HG03159 (cell line): ENCODE measurements at regions not wholly inside any gene's neighbourhood (a gene's known extent, or its start where the extent isn't known, plus 50 kb on each side); places are given as distances from the start of the nearest gene placed in this dataset.

Experiments
- ATAC-seq: cut with Tn5 transposase; IDR thresholded peaks from one replicate; pipeline ENCODE4 v1.9.1; 2021; ENCODE audit warnings: mild to moderate bottlenecking, moderate library complexity; ENCODE audit not compliant: unreplicated experiment

DNA sequence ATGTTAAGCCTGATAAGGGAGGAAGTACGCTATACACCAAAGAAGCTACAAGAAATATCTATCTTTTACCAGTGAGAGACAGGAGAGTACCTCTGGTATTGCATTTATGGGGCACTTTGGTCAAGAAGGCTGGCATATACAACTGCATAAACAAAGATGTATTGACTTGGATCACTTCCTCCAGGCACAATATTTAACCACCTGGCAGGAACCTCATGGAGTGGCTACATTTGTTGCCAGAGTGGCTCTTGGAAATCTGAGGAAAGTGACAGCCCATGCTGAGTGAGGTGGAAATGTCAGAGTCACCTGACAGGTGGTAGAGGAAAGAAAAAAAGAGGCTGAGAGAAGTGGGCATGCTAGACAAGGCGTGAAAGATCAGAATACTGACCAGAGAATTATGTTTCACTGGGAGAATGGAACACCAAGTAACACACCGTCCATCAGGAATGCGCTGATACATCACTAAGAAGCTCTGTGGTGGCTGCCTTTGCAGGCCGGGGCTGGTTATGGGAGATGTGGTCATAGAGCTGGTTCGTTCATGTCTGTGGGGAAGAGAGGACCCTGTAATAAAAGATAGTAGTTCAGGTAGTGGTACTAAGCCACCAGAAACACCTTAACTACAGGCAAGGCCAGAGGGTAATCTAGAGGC, 61.4 kb upstream of the UFL1 start:
- ATAC-seq: no peak

DNA sequence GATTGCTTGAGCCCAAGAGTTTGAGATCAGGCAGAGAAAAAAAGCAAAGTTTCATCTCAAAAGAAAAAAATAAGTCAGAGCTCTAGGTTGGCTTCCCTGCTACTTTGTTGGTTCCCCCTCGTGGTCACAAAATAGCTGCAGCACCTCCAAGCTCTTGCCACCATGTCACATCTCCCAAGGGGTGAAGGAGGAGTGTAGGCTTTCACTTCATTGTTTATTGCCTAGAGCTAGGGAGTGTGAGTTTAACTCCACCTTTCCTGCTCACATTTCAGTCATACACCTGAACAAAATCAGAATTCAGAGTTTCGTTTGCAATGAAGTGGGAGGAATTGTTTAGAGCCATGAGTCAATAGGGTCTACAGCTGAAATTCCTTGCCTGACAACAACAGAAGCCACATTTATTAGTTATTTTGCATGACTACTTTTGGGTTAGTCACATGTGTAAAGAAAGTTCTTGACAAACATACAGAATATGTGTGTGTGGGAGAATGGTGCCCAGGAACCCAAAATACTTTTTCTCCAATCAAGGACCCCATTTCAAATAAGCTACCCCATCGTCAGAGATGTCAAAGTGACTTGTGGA, 56.2 kb upstream of the UFL1 start:
- ATAC-seq: no peak

DNA sequence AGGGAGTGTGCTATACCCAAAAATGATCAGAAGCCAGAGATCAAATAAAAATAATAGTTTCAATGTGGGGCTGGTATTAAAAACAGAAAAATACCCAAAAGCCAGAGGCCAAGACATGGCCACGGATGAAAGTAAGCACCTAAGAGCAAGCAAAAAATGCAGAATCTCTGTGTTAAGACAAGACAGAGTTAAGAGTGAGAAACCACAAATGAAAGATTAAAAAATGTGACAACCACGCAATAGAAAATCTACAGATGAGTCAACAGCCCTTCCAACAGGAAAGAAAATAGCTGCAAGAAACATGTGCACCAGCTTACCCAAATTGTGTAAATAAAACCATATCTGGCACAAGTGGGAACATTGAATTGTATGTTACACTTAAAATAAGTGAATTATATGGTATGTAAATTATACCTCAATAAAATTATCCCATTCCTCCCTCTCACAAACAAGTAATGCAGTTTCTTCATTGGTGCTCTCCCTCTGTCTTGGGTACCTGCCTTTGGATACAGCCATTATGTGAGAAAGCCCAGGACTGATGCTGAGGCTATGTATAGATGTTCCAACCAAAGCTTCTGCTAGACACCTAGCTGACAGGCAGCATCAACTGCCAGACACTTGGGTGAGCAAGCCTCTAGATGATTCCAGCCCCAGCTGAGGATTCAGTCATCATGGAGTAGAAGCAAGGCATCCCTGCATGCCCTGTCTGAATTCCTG, 55.3 kb upstream of the UFL1 start:
- ATAC-seq: peak; percentile 60

DNA sequence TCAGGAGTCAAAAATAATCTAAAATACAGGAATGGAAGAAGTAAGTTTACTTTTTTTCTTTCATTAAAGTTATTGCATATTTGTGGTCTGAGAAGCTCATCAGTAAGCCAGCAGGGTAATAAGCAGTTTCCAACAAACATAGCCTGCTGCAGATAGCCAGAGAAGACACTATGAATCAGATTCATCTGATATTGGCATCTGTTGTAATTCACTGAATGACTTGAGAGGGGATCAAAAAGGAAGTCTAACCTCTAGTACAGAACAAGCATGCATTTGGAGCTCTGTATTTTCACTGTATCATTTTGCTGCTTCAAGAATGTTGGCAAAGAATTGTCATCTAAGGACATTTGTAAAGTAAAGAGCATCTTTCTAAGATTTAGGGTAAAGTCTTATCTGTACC, 53.8 kb upstream of the UFL1 start:
- no peak for ATAC-seq

DNA sequence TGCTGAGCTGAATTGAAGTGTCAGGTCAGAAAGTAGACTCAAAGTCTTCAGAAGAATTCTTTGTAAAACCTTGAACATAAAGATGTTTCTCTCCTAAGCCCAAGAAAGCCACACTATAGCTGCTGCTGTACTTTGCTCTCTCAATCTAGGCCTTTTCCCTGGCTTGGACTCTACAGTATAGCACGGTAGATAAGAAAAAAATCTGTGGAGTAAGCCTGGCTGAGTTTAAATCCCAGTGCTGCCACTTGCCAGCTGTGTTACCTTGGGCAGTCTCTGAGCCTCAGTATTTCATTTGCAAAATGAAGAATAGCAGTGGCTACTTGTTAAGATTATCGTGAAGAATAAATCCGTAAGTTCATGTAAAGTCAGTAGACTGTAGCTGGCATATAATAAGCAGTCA, 53.3 kb upstream of the UFL1 start:
- no peak for ATAC-seq

DNA sequence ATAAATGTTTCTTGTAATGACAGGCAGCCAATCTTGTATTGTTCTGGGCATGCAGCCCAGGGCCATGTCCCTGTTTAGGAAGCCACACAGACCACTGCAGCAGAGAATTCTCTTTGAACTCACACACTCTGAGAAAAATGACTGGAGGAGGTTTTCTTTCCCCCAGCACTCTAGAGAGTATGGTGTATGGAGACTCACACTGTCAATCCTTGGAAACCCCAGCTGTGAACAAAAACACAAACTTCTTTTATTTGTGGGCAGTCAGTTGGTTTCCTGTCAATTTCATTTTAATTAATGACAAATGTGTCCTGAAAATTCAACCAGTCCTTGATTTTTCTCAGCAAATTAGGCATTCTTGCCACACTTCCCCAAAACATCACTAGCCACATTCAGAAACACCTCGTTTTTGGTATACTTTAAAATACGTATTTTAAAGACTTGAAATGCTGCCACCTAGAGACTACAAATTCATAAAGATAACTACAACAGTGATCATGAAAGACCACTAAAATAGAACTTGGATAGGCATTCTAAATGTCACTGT, 52.9 kb upstream of the UFL1 start:
- no peak for ATAC-seq

DNA sequence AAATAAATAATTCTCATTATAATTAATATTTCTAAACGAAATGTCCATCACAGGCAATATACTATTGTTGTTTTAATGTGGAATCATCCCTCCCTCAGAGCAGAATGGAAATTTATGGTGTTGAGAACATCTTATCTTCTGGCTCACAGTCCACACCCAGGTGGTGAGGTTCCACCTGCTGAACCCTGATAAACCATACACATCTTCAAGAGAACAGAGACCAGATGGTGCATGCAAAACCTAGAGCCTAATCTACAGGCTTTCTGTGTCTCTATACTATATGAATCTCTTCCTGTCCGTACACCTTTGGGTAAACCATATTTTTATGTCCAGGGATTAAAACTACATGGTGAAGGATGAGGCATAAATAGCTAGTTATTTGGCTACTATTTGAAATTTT, 52.3 kb upstream of the UFL1 start:
- ATAC-seq: no peak

DNA sequence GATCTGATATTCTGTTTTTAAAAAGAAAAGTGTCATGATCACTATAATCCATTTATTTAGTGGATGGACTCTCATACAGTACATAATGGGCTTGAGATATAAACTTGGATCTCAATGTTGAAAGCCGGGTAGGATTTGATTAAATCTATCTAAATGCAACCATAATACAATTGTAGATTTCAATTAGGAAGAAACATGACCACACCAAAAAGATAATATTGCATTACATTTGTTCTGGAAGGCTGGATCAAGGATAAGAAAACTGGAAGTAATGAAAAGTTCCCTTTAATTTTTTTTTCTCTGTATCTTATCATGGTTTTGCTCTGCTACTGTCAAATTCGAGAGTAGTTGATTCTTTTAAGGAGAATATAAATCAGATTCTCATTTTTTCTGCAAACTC, 51.3 kb upstream of the UFL1 start:
- ATAC-seq: no peak
